ENCODE measurements at regions not wholly inside any gene's neighbourhood (a gene's known extent, or its start where the extent isn't known, plus 50 kb on each side); places are given as distances from the start of the nearest gene placed in this dataset.

DNA sequence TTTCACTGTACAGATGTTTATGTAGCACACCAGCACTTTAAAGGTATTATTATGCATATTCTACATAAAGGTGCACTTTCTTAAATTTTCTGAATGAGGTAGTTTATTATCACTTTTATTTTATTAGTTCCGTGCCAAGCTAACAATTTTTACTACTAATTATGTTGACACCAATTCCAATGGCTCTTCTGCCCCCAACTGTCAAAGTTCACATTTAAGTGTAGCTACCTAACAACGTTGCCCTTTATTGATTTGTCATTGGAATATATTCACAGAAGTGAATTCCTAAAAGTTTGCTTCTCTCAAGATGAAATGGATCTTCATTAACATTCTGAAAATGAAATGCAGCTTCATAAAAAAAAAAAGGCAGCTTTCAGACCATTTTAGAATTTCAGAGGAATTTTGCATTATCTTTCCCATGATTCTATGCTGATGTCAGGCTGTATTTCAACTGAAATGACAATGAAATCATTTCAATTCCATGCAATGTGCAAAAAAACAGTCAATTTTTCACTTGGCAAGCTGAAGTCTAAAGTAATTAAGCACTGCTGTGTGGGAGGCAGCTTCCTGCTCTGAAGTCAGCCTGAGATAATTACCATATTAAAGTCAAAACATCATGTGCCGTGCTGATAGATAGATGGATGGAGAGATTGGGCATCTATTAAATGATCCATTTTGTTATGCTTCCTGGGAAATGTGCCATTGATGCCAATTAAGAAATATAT lies 229.2 kb downstream of the TTLL7 start:
- no peak for DNase-seq

DNA sequence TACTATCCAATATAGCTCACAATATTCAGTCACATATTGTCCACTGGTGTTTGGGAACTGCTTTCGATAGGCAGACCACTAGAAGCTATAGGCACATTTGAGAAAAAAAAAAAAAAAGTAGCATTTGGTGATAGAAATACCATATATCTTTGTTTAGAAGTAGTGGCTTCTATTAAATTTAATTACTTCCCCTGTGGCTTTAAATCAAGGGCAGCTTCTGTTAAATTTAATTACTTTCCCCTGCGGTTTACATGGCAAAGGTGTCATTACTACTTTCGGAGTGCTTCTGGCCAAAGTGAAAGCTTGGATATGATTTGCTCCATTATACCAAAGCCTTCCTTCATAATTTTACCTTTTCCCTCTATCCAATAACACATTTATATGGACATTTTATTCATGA lies 229.9 kb downstream of the TTLL7 start:
- DNase-seq = no peak

DNA sequence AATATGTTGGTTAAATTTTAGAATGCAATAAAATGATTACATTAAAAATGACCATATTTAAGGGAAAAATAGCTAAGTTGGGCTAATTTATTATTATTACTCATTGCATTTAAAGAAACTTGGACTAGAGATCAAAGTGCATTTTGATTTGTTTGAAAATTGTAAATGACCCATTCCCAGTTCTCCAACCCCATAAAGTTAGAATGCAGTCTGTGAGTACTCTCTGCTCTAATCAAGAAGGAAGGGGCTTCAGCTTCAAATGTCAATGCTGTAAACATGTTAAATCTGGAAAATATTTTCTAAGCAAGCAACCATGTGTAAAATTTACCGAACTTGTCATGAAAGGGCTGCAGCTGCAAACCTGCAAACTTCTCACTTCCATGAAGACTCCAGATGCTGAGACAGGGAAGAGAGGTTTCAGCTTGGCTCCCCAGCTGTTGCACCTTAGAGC lies 232.7 kb downstream of the TTLL7 start:
- DNase-seq = no peak

DNA sequence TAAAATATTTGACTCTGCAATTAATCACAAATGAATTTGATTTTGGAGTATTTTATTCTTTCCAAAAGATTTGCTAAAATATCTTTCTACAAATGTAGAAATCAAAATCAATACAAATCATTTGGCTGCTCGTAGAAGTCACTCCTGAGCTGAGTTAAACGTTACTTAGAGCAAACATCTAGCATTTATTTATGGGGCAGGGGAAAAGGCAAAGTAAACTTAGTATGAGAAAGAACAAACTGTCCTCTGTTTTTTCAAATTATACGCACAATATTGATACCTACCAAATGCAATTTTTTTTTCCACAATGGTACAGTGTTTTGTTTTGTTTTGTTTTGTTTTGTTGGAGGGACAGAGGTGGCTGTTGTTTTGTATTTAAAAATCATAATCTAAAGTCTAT lies 233.8 kb downstream of the TTLL7 start:
- DNase-seq = no peak

DNA sequence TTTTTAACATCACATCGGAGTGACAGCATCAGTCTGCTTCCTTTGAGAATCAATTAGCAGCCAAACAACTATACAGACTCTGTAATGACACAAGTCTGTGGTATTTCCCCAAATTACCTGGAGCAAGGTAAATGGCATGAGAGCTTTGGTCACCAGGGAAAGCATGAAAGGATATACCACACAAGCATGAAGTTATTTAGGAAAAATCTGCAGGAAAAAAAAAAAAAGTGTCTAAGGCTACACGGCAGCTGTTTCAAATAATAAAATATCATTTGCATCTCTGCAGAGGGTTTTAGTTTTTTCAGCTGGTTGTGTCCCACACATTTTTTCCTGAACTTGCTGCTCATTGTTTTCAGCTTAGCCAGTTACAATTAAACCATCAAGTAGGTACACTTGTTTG lies 234.7 kb downstream of the TTLL7 start:
- DNase-seq = no peak

DNA sequence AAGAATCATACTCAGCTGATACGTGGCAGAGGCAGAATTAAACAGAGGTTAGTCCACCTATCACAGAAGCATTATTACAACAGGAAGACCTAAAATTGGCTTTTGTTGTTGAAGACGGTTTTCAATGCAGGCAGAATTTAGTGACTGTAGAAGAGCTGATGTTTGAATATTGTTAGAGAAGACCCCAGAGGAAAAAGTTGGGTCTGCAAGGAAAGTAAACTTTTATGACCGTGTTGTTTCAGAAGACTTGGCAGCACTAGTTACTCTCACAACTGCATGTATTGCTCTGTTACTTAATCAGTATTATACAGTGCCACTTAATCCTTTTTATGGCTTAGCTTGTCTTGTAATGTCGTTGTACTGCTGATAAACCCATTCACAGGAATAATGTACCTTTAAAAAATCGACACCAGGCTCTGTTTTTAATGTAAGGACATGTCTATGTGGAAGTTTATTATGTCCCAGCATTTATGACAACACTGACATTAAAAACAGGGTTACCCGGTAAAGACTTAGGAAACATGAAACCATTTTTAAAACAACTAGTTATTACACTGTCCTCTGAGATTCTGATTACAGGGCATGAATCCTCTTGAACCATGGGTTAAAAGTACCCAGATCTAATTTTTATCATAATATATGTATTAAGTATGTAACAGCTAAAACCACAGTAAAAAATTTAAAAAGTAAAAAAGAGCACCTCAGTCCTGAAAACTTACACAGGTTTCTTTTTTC lies 235.4 kb downstream of the TTLL7 start:
- no peak for DNase-seq

DNA sequence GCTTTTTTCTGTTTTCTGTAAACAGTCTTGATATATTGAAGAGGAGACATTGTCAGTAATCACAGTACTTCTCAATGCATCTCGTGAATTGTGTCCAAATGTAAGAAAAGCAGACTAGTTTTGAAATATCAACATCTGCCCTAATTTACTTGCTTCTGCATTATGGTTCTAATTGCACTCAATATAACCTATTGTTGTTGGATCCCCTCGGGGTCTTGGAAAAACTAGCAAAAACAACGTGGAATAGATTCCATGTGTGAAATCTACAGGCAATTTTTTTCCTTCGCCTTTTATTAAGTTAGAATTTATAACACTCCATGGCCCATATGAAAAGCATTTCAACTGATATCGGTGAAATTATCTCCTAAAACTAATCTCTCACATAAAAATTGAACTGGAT lies 236.5 kb downstream of the TTLL7 start:
- no peak for DNase-seq

DNA sequence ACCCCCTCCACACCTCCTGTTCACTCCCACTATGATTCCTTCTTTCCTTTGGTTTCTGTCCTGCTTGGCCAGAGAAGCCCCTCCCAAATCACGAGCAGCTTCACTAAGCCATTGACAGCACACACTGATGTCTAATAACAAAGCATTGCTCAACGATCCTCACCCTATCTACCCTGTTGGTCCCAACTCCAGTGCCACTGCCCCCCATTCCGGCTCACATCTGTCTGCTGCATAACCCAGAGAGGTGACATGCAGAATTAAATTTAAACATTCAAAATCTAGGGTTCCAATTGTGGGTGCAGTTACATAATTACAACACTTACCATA lies 236.9 kb downstream of the TTLL7 start:
- DNase-seq = no peak

DNA sequence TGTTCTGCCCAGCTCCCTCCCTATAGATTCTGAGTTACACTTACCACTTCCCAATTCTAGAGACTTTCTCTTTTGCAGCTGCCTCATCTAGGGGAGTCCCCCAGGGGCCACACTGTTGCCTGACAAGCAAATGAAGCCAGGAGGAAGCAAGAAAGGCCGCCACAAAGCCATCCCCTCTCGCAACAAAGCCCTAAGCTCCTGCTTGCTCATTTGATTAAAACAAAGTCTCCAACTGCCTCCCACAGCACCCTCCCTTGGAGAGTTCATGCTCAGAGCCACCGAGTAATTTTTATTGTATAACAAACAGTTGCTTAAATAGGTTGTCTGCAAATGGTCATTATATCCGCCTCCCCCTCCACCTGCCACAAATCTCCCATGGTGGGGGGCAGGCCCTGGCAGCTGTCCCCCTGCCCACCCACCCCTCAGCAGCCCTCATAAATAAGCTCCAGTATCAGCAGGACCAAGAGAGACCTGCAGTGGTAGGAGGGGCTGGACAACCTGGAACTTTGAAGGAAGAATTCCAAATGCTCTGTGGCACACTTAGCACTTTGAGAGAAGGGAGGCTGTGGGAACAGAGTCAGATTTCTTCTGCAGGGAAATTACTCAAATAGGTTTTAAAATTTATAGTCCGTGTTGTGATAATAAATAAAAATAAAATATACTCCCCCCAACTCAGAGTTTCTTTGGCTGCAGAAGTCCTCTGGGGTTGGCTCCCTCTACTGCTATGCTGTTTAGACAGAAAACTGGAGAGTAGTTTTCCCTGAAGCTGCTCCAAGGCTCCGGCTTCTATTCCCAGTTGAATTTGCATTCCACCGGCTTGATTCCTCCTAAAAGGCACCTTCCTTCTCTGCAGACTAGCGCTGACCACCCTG lies 237.5 kb downstream of the TTLL7 start:
- DNase-seq = no peak

DNA sequence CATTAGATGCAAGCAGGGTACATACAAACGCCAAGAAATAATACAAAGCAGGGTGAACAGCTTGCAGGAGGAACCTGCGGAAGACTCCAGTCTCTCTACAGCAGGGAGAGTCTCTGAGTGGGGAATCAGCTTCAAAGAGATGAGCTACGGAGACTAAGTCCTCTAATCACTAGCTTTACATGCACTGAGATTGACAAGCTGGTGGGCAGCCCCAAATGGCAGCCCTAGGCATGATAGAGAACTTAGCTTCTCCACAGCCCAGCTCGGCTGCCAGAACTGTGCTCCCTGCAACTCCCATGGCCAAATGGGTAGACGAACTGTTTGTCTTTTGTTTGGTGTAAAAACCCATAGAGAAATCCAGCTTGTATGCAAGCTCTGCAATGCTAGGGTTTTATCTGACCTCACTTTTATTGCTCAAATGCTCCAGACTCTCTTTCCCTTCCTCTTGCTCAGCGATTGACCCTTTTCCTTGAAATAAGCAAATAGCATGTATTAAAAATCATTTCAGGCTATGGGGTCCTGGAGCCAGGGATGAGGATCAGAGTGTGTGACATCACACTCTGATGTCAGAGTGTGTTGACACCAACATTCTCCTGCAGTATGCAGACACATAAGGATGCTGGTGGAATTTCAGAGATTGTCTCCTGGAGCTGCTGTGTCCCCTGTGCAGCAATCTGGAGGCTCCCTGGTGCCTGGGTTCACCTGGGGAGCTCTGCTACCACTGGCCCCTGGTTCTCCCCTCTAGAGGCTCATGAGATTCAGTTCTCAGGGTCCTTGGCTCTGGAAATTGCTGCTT lies 238.5 kb downstream of the TTLL7 start:
- no peak for DNase-seq

DNA sequence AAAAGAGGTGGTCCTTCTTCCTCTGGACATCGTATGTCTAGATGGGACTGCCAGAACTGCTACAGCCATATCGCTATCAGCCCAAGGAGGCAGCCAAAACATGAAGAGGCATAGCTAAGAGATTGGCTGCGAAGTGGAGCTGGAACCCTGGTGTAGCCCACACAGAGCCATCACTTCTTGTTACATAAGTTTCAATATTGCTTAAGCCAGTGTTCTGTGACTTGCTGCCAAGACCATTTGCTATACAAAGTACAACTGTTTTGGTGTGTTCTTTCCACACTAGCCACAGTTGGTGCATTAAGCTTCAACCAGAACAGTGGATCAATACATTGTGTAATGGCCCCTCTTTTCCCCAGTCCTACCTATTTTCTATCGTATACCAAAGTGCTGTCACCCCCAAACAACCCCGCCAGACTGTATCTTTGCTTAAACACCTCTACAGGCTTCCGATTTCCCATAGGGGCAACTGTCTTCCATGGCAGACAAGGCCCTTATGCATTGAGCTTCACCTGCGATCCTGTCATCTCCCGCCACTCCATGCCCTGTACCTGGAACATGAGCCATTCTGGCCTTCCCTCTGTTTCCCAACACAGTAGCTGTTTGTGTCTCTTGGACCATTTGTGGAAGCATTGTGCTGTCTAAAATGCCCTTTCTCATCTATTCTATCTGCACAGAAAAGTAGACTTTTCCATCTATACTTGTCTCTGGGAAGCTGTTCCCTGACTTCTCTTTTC lies 241.8 kb downstream of the TTLL7 start:
- no peak for DNase-seq

DNA sequence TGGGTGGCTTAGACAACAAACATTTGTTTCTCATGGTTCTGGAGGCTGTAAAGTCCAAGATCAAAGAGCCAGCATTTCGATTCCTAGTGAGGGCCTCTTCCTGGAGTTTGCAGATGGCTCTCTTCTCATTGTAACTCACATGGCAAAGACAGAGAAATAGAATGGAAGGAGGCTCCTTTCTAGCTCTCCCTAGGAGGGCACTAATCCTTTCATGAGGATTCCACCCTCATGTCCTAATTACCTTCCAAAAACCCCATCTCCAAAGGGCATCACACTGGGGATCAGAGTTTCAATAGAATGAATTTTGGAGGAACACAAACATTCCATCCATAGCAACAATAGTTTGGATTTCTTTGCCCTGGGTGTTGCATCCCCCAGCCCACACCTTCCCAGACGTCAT lies 247.3 kb downstream of the TTLL7 start:
- DNase-seq = no peak

DNA sequence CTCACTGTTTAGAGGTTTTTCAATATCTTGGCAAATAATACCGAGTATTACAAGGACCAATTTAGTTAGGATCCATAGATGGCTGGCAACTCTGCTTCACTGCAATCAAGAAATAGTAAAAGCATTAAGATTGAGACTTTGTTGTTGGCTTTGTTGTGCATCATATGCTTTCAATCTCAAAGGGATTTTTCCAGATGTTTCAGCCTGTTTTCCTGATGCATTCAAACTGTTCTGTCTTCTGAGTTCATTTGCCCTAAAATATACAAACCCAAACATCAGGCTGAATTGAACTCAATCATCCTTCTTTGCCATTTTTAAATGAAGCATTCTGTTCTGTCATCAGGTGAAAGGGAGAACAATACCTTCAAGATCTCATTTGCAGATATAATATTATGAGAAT lies 248.7 kb downstream of the TTLL7 start:
- DNase-seq = no peak

DNA sequence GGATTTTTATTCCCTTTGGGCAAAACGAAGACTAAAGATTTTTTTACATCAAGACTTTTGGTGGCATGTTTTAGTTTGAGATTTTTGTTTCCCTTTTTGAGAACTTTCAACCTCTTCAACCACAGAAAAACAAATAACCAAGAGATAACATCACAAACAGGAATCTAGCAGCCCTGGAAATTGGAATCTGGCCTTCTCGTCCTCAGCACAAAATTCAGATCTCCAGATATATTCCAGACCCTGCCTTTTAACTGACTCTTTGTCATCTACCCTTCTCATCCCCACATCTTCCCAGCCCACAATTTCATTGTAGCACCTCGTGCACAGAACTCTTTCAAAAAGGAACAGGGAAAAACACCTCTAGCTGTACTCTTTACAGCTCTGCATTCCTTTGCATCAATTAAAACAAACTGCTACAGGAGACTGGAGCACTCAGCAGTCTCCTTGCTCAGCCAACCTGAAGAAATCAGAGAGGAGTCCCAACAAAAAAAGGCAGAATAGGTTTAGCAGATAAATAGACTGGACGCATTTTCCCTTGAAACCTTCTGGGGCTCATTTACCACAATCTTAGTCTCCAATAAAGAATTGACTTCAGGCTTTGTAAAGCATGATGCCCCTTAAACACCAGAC lies 251.0 kb downstream of the TTLL7 start:
- DNase-seq = no peak

DNA sequence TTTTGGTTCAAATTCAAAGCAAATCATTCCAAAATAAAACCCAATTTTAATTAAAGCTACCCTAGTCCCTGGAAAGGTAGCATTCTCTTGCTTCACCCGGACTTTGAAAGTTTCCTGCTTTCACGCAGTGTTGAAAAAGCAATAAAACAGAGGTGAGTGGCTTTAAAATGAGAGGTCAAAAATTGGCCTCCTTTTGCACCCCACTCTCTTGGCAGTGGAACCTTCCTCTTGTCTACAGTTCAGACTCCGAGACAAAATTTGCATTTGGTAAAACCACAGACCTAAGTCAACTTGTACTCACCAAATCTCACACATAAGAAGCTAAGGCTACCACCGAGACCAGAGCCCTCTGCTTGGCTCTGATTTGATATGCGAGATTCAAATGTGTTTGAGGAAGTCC lies 252.7 kb downstream of the TTLL7 start:
- no peak for DNase-seq

DNA sequence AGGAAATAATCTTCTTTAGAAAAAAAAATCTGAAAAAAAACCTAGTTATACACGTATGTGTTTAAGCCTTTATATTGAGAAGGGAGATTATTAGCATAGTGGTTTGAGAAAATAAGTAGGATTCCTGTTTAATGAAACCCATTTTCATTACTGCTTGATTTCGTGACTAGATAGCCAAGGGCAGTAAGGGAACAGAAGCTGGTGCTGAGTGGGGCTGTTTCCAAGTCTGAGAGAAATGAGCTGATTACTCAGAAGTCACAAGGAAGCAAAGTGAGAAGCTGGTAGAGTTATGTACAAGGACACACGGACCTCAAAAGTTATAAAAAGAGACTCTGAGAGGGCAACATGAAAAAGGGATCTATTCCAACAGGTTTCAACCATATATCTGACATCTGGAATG lies 256.5 kb downstream of the TTLL7 start:
- no peak for DNase-seq

DNA sequence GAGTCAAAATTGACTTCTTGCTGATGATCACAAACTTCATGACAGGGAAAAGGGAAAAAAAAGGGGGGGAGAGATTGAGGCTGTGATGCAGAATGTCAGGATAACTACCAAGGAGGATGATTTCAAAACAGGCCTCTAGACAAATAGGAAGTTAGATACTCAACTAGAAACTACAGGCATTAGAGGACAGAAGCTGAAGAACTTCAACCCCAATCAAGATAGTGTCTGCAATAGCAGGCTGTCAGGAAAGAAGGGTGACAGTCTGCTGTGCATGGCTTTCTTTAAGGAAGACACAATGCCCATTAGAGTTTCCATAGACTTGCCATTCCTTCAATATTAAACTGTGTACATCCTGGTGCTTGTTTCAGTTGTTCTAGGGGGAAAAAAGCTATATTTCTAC lies 257.2 kb downstream of the TTLL7 start:
- no peak for DNase-seq

DNA sequence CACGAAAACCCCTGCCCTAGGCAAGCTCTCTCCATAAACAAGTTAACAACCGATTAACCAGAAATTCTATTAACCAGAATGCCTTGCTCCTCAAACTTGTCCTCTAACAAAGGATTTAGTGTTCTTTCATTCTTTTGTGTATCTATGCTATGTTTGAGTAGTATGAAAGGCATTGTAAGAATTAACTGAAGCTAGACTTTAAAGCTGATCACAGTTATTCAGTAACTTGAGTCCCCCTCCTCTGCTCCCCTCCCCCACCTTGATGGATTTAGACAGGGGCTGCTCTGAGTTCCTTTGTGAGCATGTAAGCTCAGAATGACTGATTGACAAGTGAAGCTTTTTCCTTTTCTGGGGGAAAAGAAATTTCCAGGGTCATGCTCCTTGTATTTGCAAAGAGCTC lies 257.6 kb downstream of the TTLL7 start:
- no peak for DNase-seq

DNA sequence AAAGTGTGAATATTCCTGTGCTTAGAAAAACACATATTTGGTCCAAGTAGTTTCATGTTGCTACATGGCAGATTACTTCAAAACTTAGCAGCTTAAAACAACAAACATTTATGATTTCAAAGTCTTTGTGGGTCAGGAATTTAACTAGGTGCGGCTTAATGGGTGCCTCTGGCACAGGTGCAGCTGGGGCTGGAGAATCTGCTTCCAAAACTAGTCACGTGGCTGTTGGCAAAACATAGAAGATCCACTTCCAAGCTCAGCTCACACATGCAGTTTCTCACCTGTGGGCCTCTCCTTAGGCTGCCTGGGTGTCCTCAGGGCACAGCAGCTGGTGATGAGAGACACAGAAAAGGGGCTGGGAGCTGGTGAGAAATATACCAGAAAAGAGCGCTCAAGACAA lies 263.4 kb downstream of the TTLL7 start:
- no peak for DNase-seq

DNA sequence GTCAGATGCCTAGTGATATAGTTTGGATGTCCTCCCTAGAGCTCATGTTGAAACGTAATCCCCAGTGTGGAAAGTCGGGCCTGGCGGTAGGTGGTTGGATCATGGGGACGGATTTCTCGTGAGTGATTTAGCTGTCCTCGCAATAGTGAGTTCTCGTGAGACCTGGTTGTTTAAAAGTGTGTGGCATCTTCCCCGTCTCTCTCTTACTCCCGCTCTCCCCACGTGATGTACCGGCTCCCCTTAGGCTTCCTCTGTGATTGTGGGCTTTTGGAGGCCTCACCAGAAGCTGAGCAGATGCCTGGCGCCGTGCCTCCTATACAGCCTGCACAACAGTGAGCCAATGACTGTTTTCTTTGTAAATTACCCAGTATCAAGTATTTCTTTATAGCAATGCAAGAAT lies 264.5 kb downstream of the TTLL7 start:
- no peak for DNase-seq

DNA sequence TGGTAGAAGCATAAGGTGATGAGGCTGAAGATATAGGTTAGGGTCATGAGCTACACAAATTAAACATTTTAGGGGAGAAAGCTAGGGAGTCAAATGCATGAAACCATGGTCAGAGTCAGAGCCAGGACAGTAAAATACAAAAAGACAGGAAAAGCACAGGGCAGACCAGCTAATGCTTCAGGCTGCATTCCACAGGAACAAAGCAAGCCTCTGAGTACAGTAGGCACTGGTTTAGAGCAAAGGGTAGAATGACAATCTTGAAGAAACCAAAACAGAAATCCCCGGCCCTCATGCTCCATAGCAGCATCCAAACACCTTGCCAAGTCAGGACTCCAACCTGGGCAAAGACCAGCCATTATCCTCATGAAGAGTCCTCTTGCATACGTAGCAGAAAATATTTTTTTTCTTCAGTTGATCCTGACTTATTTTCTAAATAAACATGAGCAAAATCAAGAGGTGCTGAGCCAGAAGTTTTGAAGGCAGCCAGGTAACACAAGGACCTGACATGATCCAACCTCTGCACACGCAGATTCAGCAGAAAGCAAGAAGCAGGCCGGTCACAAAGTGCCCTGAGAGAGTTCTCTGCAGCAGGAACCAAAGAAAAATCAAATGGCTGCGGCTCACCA lies 273.1 kb downstream of the TTLL7 start:
- no peak for DNase-seq

All from NCI-H748 treated with DMSO at 0.1 percent for 48 hours (cell line).